ENCODE measurements at regions not wholly inside any gene's neighbourhood (a gene's known extent, or its start where the extent isn't known, plus 50 kb on each side); places are given as distances from the start of the nearest gene placed in this dataset.

- DNase-seq (ENCODE audit: low read depth, low spot score) = no peak
- TF ChIP-seq, protein P1, sequence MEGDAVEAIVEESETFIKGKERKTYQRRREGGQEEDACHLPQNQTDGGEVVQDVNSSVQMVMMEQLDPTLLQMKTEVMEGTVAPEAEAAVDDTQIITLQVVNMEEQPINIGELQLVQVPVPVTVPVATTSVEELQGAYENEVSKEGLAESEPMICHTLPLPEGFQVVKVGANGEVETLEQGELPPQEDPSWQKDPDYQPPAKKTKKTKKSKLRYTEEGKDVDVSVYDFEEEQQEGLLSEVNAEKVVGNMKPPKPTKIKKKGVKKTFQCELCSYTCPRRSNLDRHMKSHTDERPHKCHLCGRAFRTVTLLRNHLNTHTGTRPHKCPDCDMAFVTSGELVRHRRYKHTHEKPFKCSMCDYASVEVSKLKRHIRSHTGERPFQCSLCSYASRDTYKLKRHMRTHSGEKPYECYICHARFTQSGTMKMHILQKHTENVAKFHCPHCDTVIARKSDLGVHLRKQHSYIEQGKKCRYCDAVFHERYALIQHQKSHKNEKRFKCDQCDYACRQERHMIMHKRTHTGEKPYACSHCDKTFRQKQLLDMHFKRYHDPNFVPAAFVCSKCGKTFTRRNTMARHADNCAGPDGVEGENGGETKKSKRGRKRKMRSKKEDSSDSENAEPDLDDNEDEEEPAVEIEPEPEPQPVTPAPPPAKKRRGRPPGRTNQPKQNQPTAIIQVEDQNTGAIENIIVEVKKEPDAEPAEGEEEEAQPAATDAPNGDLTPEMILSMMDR (IDR thresholded peaks at IDR 0.05; ENCODE audit: low read depth, low read length) = no peak
- Histone ChIP-seq H3K27ac (ENCODE audit: low read depth, low read length) (no peak overlapping the region), H3K27me3 (ENCODE audit: control insufficient read depth, insufficient read depth, low read length) (no peaks in the 10 kb centered on the region), H3K9me3 (ENCODE audit: control insufficient read depth, insufficient read depth, low read length) (no peaks in the 10 kb centered on the region), H3K4me3 (ENCODE audit: low read depth, low read length) (no peak overlapping the region)
- POLR2A ChIA-PET = no interaction called here
- CTCF ChIA-PET = no interaction called here
These were observed 132.8 kb downstream of the CYP26B1 start for GRCh38 chr2:72014831-72015230.

DNA sequence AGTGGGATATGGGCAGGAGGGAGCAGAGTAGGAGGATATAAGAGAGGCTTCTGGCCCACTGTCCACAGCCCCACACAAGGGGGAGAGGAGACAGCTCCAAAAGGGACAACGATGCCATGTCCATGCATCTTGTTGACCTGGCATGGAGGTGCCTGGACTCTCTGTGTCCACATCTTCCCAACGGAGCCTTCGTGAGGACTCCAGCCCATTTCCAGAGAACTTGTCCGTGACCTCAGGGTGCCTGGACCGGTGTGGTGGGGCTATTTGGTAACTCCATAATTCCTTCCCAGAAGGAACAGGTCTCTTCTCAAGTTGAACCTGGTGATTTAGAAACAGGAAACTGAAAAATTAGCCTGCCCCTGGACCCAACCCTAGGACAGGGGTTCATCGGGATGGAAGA lies 133.9 kb downstream of the CYP26B1 start:
- Histone ChIP-seq H3K9me3 (ENCODE audit: control insufficient read depth, insufficient read depth, low read length) (no peaks in the 10 kb centered on the region), H3K27me3 (ENCODE audit: control insufficient read depth, insufficient read depth, low read length) (no peaks in the 10 kb centered on the region), H3K27ac (ENCODE audit: low read depth, low read length) (no peak overlapping the region), H3K4me3 (ENCODE audit: low read depth, low read length) (no peak overlapping the region)
- DNase-seq (ENCODE audit: low read depth, low spot score) = no peak
- TF ChIP-seq, protein P1 (IDR thresholded peaks at IDR 0.05; ENCODE audit: low read depth, low read length) = no peak
- CTCF ChIA-PET = no interaction called here
- POLR2A ChIA-PET = no interaction called here

DNA sequence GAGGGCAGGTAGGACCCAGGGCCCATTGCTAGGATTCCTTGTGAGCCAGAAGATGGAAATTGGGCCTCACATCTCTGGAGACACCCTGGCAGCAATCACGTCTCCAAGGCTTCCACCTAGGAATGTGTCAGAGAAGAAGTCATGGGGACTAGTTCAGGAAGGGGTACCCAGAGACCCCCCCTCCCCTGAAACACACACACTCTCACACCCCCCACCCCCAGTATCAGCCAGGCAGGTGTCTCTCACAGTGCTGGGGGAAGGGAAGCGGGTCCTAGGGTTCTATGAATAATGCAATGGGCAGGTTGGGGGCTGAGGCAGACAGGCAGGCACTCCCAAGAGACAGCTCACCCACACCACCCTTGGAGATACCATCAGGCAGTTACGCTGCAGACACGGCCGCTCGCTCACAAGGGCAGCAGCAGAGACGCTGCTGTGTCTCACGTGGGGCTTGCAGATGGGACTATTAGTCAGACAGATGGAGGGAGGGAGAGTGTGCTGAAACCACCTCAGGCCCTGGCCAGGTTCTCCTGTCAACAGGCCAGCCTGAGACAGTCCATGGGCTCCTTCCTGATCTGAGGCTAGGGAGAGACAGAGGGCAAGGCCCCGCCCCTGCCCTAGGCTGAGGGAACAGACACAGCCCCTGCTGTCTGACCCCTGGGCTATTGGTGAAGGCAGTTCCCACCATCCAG lies 134.6 kb downstream of the CYP26B1 start:
- H3K27me3 ChIP-seq (ENCODE audit: control insufficient read depth, insufficient read depth, low read length) = no peaks in the 10 kb centered on the region
- no peak for DNase-seq (ENCODE audit: low read depth, low spot score)
- H3K4me3 ChIP-seq (ENCODE audit: low read depth, low read length) = no peak overlapping the region
- TF ChIP-seq, protein P1 (IDR thresholded peaks at IDR 0.05; ENCODE audit: low read depth, low read length) = no peak
- ChIA-PET POLR2A (no interaction called here), CTCF (interaction anchor here (0.6 kb wide), 1 partner anchor 11 kb away, joined by 5 read pairs; no protein-coding TSS in a partner anchor)
- no peak overlapping the region for H3K27ac ChIP-seq (ENCODE audit: low read depth, low read length)
- no peaks in the 10 kb centered on the region for H3K9me3 ChIP-seq (ENCODE audit: control insufficient read depth, insufficient read depth, low read length)

GRCh38 chr2:72011791-72012190 lies 135.9 kb downstream of the CYP26B1 start:
- Histone ChIP-seq H3K27ac (ENCODE audit: low read depth, low read length) (no peak overlapping the region), H3K9me3 (ENCODE audit: control insufficient read depth, insufficient read depth, low read length) (no peaks in the 10 kb centered on the region), H3K4me3 (ENCODE audit: low read depth, low read length) (no peak overlapping the region), H3K27me3 (ENCODE audit: control insufficient read depth, insufficient read depth, low read length) (peaks cover 2% of the 10 kb centered on the region)
- ChIA-PET POLR2A (no interaction called here), CTCF (no interaction called here)
- TF ChIP-seq, protein P1 (IDR thresholded peaks at IDR 0.05; ENCODE audit: low read depth, low read length) = no peak
- DNase-seq (ENCODE audit: low read depth, low spot score) = no peak

- H3K4me3 ChIP-seq (ENCODE audit: low read depth, low read length) = no peak overlapping the region
- CTCF ChIA-PET = no interaction called here
- no peak for DNase-seq (ENCODE audit: low read depth, low spot score)
- no peaks in the 10 kb centered on the region for H3K9me3 ChIP-seq (ENCODE audit: control insufficient read depth, insufficient read depth, low read length)
- no peak overlapping the region for H3K27ac ChIP-seq (ENCODE audit: low read depth, low read length)
- peaks cover 2% of the 10 kb centered on the region for H3K27me3 ChIP-seq (ENCODE audit: control insufficient read depth, insufficient read depth, low read length)
- TF ChIP-seq, protein P1 (IDR thresholded peaks at IDR 0.05; ENCODE audit: low read depth, low read length) = no peak
- POLR2A ChIA-PET = no interaction called here
These were observed 136.3 kb downstream of the CYP26B1 start for GRCh38 chr2:72011370-72011689.
